ENCODE measurements at regions not wholly inside any gene's neighbourhood (a gene's known extent, or its start where the extent isn't known, plus 50 kb on each side); places are given as distances from the start of the nearest gene placed in this dataset.
"Not testable (repeated sequence)": the region's sequence is repeated elsewhere in the genome, so short reads cannot be mapped to it uniquely, and the experiment has no call there.

- TF ChIP-seq EZH2 (IDR thresholded peaks at IDR 0.05; ENCODE audit: borderline replicate concordance, low read depth, low read length, poor library complexity, severe bottlenecking); CTCF (conservative IDR thresholded peaks at IDR 0.05; ENCODE audit: low read depth, low read length): not testable (repeated sequence)
Measured at GRCh38 chr4:151526489-151526888, 117.5 kb downstream of the FHIP1A start.

Data from A673 (cell line).